Neuronal stem cell (in vitro differentiated cells): ENCODE measurements at regions not wholly inside any gene's neighbourhood (a gene's known extent, or its start where the extent isn't known, plus 50 kb on each side); places are given as distances from the start of the nearest gene placed in this dataset.

Experiments used
- DNase-seq: peaks from one replicate; pipeline ENCODE4 v3.0.0-alpha.2; 2013; ENCODE audit warnings: low spot score
- H2AFZ ChIP-seq: one replicate; pipeline ENCODE4 v1.6.1; 2013; ENCODE audit warnings: mild to moderate bottlenecking, low read length, inconsistent platforms
- H2AK5ac ChIP-seq: 2 replicates; pipeline ENCODE4 v1.6.1; 2013; ENCODE audit warnings: low read depth, mild to moderate bottlenecking, inconsistent platforms, low read length, moderate library complexity, mixed read lengths
- H2BK120ac ChIP-seq: 2 replicates; pipeline ENCODE4 v1.6.1; 2013; ENCODE audit warnings: low read depth, mild to moderate bottlenecking, inconsistent platforms, low read length, moderate library complexity, mixed read lengths
- H2BK12ac ChIP-seq: one replicate; pipeline ENCODE4 v1.6.1; 2013; ENCODE audit warnings: low read length, inconsistent platforms
- H2BK15ac ChIP-seq: 2 replicates; pipeline ENCODE4 v1.6.1; 2013; ENCODE audit warnings: mild to moderate bottlenecking, low read length, inconsistent platforms, mixed read lengths
- H2BK5ac ChIP-seq: one replicate; pipeline ENCODE4 v1.6.1; 2013; ENCODE audit warnings: inconsistent platforms, mild to moderate bottlenecking, low read length, moderate library complexity
- H3K14ac ChIP-seq: one replicate; pipeline ENCODE4 v1.6.1; 2013; ENCODE audit warnings: low read length, inconsistent platforms
- H3K18ac ChIP-seq: 2 replicates; pipeline ENCODE4 v1.6.1; 2013; ENCODE audit warnings: low read length, inconsistent platforms
- H3K23ac ChIP-seq: 2 replicates; pipeline ENCODE4 v1.6.1; 2013; ENCODE audit warnings: low read depth, mild to moderate bottlenecking, mixed read lengths, low read length, inconsistent platforms; ENCODE audit not compliant: poor library complexity
- H3K27ac ChIP-seq: replicated peaks from 3 replicates; pipeline ENCODE4 v1.5.1; 2013; ENCODE audit warnings: low read length, inconsistent platforms
- H3K27me3 ChIP-seq, 3 experiments: 2 replicates each; pipeline ENCODE4 v1.6.1; 2013; ENCODE audit warnings: low read length in 3 of 3, mild to moderate bottlenecking in 2 of 3, inconsistent platforms in 1 of 3, low read depth in 1 of 3, mixed read lengths in 1 of 3, moderate library complexity in 1 of 3; ENCODE audit not compliant: control insufficient read depth in 3 of 3, insufficient read depth in 3 of 3
- H3K36me3 ChIP-seq, 2 donors: replicated peaks in 1 of 2; 2 replicates each; pipeline ENCODE4 v1.6.1; 2013; ENCODE audit warnings: low read length in 2 of 2; ENCODE audit not compliant: control insufficient read depth in 2 of 2, insufficient read depth in 2 of 2
- H3K4ac ChIP-seq: 2 replicates; pipeline ENCODE4 v1.6.1; 2013; ENCODE audit warnings: inconsistent platforms, mild to moderate bottlenecking, low read length, moderate library complexity
- H3K4me1 ChIP-seq, 2 donors: 1 replicate in 1 of 2; 2 replicates in 1 of 2; pipeline ENCODE4 v1.6.1; 2013; ENCODE audit warnings: low read length in 2 of 2, low read depth in 1 of 2; ENCODE audit not compliant: control insufficient read depth in 2 of 2, insufficient read depth in 1 of 2
- H3K4me2 ChIP-seq: one replicate; pipeline ENCODE4 v1.6.1; 2013; ENCODE audit warnings: mild to moderate bottlenecking, low read length, inconsistent platforms; ENCODE audit not compliant: insufficient read depth, poor library complexity, severe bottlenecking
- H3K4me3 ChIP-seq, 2 donors: 2 replicates each; pipeline ENCODE4 v1.5.1; 2013; ENCODE audit warnings: low read length in 2 of 2, mild to moderate bottlenecking in 2 of 2, inconsistent platforms in 1 of 2, moderate library complexity in 1 of 2
- H3K79me1 ChIP-seq: one replicate; pipeline ENCODE4 v1.6.1; 2013; ENCODE audit warnings: low read depth, mild to moderate bottlenecking, inconsistent platforms, low read length, moderate library complexity
- H3K9ac ChIP-seq: one replicate; pipeline ENCODE4 v1.6.1; 2013; ENCODE audit warnings: mild to moderate bottlenecking, low read depth, low read length, inconsistent platforms; ENCODE audit not compliant: poor library complexity
- H3K9me3 ChIP-seq, 2 donors: replicated peaks in 1 of 2; 2 replicates each; pipeline versions ENCODE3 to v1.6.1; 2013; ENCODE audit warnings: low read length in 2 of 2, mild to moderate bottlenecking in 2 of 2, inconsistent platforms in 1 of 2, low read depth in 1 of 2, mixed read lengths in 1 of 2, moderate library complexity in 1 of 2; ENCODE audit not compliant: control insufficient read depth in 2 of 2, insufficient read depth in 1 of 2
- H4K8ac ChIP-seq: one replicate; pipeline ENCODE4 v1.6.1; 2013; ENCODE audit warnings: low read depth, mild to moderate bottlenecking, inconsistent platforms, low read length, moderate library complexity
- H4K91ac ChIP-seq: one replicate; pipeline ENCODE4 v1.6.1; 2013; ENCODE audit warnings: low read length, low read depth, mild to moderate bottlenecking, inconsistent platforms; ENCODE audit not compliant: poor library complexity
- WGBS, 2 donors: extraction: QIAGEN DNeasy Blood & Tissue Kit; methylation state at CpG; one replicate each; pipeline ENCODE4 v1.1.7; 2013; ENCODE audit warnings: missing lambda C conversion rate in 2 of 2, mixed read lengths in 1 of 2; ENCODE audit not compliant: insufficient read length in 2 of 2, insufficient replicate concordance in 1 of 2; ENCODE audit errors: extremely low coverage in 2 of 2; 5-methylcytosine and 5-hydroxymethylcytosine counted together

GRCh38 chr4:186981161-186981560 is 257.5 kb upstream of the FAT1 start:
- Histone ChIP-seq H3K27ac (no peak overlapping the region), H3K9me3 (no peaks in the 10 kb centered on the region), H3K4me2 (no peak overlapping the region), H3K4me1 (peaks cover 3 to 12% of the 10 kb centered on the region in 2 donors), H4K8ac (no peak overlapping the region), H3K18ac (no peak overlapping the region), H3K4me3 (no peak overlapping the region), H2AFZ (no peak overlapping the region), H4K91ac (no peak overlapping the region), H3K79me1 (no peaks in the 10 kb centered on the region), H2AK5ac (no peak overlapping the region), H3K9ac (no peak overlapping the region), H2BK120ac (no peak overlapping the region), H3K14ac (no peak overlapping the region), H2BK12ac (no peak overlapping the region), H3K23ac (no peak overlapping the region), H3K4ac (no peak overlapping the region), H3K27me3 (no peaks in the 10 kb centered on the region), H2BK5ac (no peak overlapping the region), H3K36me3 (no peaks in the 10 kb centered on the region), H2BK15ac (no peak overlapping the region)
- WGBS, 2 donors: no CpG with 5 or more reads among the region's 2 CpGs
- no peak for DNase-seq

DNA sequence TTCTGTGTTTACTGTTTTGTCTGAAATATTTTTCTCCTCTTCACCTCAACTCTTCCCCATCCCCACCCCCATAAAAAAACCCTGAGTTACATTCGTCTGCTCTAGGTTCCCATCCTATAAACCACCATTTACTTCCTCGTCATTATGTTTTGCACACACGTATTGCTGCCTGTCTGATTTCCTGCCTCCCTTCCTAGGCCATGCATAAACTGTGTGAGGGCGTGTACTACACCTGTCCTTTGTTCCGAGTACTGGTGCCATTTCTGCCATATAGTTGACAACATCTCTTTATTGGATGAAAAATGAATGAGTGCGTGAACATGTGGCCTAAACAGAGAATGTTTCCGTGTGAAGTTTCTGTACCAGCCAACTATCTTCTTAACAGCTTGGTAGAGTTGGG is 258.5 kb upstream of the FAT1 start:
- H2BK15ac ChIP-seq: no peak overlapping the region
- WGBS, 2 donors: 100% methylated on average over 1 of the region's 7 CpGs; no CpG with 5 or more reads in 1 of the 2 donors
- no peak overlapping the region for H4K8ac ChIP-seq
- no peak overlapping the region for H2BK120ac ChIP-seq
- H3K4me3 ChIP-seq: no peak overlapping the region
- peaks cover 3 to 12% of the 10 kb centered on the region in 2 donors for H3K4me1 ChIP-seq
- H3K14ac ChIP-seq: no peak overlapping the region
- no peaks in the 10 kb centered on the region for H3K36me3 ChIP-seq
- H3K79me1 ChIP-seq: no peaks in the 10 kb centered on the region
- no peak overlapping the region for H3K18ac ChIP-seq
- no peaks in the 10 kb centered on the region for H3K27me3 ChIP-seq
- H2AK5ac ChIP-seq: no peak overlapping the region
- no peak overlapping the region for H3K4me2 ChIP-seq
- no peak overlapping the region for H3K9ac ChIP-seq
- H3K4ac ChIP-seq: no peak overlapping the region
- H2BK5ac ChIP-seq: no peak overlapping the region
- H3K23ac ChIP-seq: no peak overlapping the region
- no peak overlapping the region for H4K91ac ChIP-seq
- no peak for DNase-seq
- no peaks in the 10 kb centered on the region for H3K9me3 ChIP-seq
- no peak overlapping the region for H2AFZ ChIP-seq
- no peak overlapping the region for H2BK12ac ChIP-seq
- no peak overlapping the region for H3K27ac ChIP-seq

DNA sequence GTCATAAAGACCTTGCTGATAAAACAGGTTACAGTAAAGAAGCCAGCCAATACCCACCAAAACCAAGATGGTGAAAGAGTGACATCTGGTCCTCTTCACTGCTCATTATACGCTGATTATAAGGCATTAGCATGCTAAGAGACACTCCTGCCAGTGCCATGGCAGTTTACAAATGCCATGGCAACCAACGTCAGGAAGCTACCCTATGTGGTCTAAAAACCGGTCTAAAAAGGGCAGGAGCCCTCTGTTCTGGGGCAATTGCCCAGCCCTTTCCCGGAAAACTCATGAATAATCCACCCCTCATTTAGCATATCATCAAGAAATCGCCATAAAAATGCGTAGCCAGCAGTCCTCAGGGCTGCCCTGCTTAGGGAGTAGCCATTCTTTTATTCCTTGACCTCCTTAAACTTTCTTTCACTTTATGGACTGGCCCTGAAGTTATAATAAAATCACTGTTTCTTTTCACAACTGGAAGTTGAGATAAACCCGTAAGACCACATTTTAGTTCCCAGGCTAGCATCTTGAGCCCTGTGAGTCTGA is 260.5 kb upstream of the FAT1 start:
- H3K4me2 ChIP-seq: no peak overlapping the region
- no peaks in the 10 kb centered on the region for H3K79me1 ChIP-seq
- H3K4ac ChIP-seq: no peak overlapping the region
- no peak overlapping the region for H2BK120ac ChIP-seq
- no peak overlapping the region for H3K18ac ChIP-seq
- H2BK12ac ChIP-seq: no peak overlapping the region
- H3K9me3 ChIP-seq: no peaks in the 10 kb centered on the region
- no peak overlapping the region for H3K23ac ChIP-seq
- H3K36me3 ChIP-seq: no peaks in the 10 kb centered on the region
- WGBS, 2 donors: no CpG with 5 or more reads among the region's 7 CpGs
- H3K27me3 ChIP-seq: no peaks in the 10 kb centered on the region
- no peak overlapping the region for H3K14ac ChIP-seq
- no peak overlapping the region for H3K27ac ChIP-seq
- H2AK5ac ChIP-seq: no peak overlapping the region
- H3K4me3 ChIP-seq: no peak overlapping the region
- peak overlapping the region; percentile 15 for H2AFZ ChIP-seq
- H2BK5ac ChIP-seq: no peak overlapping the region
- H3K4me1 ChIP-seq: peaks cover 3 to 12% of the 10 kb centered on the region in 2 donors
- no peak overlapping the region for H2BK15ac ChIP-seq
- H3K9ac ChIP-seq: no peak overlapping the region
- no peak for DNase-seq
- no peak overlapping the region for H4K8ac ChIP-seq
- no peak overlapping the region for H4K91ac ChIP-seq

GRCh38 chr4:186999686-187000085 is 276.0 kb upstream of the FAT1 start:
- Histone ChIP-seq H3K79me1 (no peaks in the 10 kb centered on the region), H2BK120ac (no peak overlapping the region), H2BK15ac (no peak overlapping the region), H2AFZ (no peak overlapping the region), H3K23ac (no peak overlapping the region), H3K4me2 (no peak overlapping the region), H3K36me3 (no peaks in the 10 kb centered on the region), H4K8ac (no peak overlapping the region), H4K91ac (no peak overlapping the region), H3K14ac (no peak overlapping the region), H3K27ac (no peak overlapping the region), H2AK5ac (no peak overlapping the region), H2BK5ac (no peak overlapping the region), H3K4me1 (no peaks in the 10 kb centered on the region), H3K4ac (no peak overlapping the region), H2BK12ac (no peak overlapping the region), H3K9ac (no peak overlapping the region), H3K9me3 (no peaks in the 10 kb centered on the region), H3K18ac (no peak overlapping the region), H3K4me3 (no peak overlapping the region), H3K27me3 (no peaks in the 10 kb centered on the region)
- WGBS, 2 donors: no CpG with 5 or more reads among the region's 3 CpGs
- no peak for DNase-seq
